Spinal cord (tissue), 9 donors: ENCODE measurements at regions not wholly inside any gene's neighbourhood (a gene's known extent, or its start where the extent isn't known, plus 50 kb on each side); places are given as distances from the start of the nearest gene placed in this dataset.
"Not testable (repeated sequence)": the region's sequence is repeated elsewhere in the genome, so short reads cannot be mapped to it uniquely, and the experiment has no call there.

Source experiments
- DNase-seq, 6 donors: peaks; one replicate each; pipeline versions ENCODE4 v3.0.0 to v3.0.0-alpha.2; 2013 to 2015; ENCODE audit warnings: low spot score in 6 of 6, low read depth in 4 of 6
- H3K27ac ChIP-seq: one replicate; pipeline ENCODE4 v1.5.1; 2013; ENCODE audit warnings: low read depth, low read length, control low read depth
- H3K27me3 ChIP-seq: one replicate; pipeline ENCODE4 v1.6.1; 2013; ENCODE audit warnings: low read length; ENCODE audit not compliant: control insufficient read depth, insufficient read depth
- H3K36me3 ChIP-seq: one replicate; pipeline ENCODE4 v1.6.1; 2013; ENCODE audit warnings: low read length; ENCODE audit not compliant: control insufficient read depth, insufficient read depth
- H3K4me1 ChIP-seq: one replicate; pipeline ENCODE4 v1.6.1; 2013; ENCODE audit warnings: low read length; ENCODE audit not compliant: control insufficient read depth, insufficient read depth
- H3K4me3 ChIP-seq: one replicate; pipeline ENCODE4 v1.5.1; 2013; ENCODE audit warnings: low read depth, low read length, control low read depth
- H3K9me3 ChIP-seq: one replicate; pipeline ENCODE4 v1.6.1; 2013; ENCODE audit warnings: low read length; ENCODE audit not compliant: control insufficient read depth, insufficient read depth
- WGBS: methylation state at CpG from one replicate; pipeline ENCODE4 v1.1.5; 2013; ENCODE audit warnings: missing lambda C conversion rate; ENCODE audit not compliant: insufficient coverage; 5-methylcytosine and 5-hydroxymethylcytosine counted together
- donor health status: healthy.

DNA sequence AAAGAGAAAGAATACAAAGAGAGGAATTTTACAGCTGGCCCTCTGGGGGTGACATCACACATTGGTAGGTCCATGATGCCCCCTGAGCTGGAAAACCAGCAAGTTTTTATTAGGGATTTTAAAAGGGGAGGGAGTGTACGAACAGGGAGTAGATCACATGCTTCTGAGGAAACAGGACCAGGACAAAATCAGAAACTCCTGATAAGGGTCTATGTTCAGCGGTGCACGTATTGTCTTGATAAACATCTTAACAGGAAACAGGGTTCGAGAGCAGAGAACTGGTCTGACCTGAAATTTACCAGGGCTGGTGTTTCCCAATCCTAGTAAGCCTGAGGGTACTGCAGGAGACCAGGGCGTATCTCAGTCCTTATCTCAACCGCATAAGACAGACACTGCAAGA lies 530.6 kb upstream of the ZNF717 start:
- not testable (repeated sequence) for DNase-seq, H3K4me1 ChIP-seq, H3K27ac ChIP-seq, H3K9me3 ChIP-seq, H3K27me3 ChIP-seq, H3K36me3 ChIP-seq, H3K4me3 ChIP-seq
- 94% methylated on average over 4 of the region's 6 CpGs for WGBS

DNA sequence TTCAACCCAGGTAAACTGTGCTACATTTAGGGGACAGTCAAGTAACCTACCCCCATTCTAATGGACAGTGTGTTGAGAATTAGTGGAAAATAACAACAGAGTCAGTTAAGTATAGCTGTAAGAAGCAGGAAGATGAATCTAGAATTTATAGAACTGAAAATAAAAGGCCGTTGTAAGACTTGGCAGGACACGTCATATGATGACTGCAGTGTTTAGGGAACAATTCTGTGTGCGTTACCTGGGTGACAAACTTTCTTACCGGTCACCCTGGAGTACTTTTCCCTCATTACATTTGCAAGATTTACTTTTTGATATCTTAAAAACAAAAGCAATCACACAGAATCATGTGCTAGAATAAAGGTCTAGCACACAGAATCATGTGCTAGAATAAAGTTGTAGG lies 536.3 kb upstream of the ZNF717 start:
- no CpG with 5 or more reads among the region's 4 CpGs for WGBS
- no peaks in the 10 kb centered on the region for H3K36me3 ChIP-seq
- H3K27me3 ChIP-seq, result no peaks in the 10 kb centered on the region
- no peaks in the 10 kb centered on the region for H3K9me3 ChIP-seq
- H3K27ac ChIP-seq, result no peak overlapping the region
- H3K4me3 ChIP-seq, result no peak overlapping the region
- H3K4me1 ChIP-seq, result no peaks in the 10 kb centered on the region
- no peak for DNase-seq

DNA sequence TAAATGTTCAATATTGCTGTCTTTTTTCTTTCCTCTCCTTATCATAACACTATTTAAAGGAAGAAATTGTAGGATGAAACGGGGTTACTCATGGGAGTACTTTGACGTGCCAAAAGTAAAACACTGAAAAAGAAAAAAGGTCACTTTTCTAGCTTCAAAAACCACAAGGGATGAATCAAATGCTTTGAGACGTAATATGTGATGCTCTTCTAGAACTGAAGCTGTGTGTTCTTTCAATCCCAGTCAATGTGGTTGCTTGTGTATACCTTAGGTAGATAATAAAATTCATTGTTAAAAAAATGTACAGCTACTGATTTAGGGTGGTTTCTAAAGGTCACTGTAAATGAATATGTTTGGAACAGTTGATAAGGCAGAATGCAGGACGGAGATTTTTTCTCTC lies 538.8 kb upstream of the ZNF717 start:
- no CpG with 5 or more reads among the region's 4 CpGs for WGBS
- no peak for DNase-seq
- no peak overlapping the region for H3K27ac ChIP-seq
- H3K27me3 ChIP-seq, result no peaks in the 10 kb centered on the region
- H3K4me1 ChIP-seq, result no peaks in the 10 kb centered on the region
- H3K36me3 ChIP-seq, result no peaks in the 10 kb centered on the region
- H3K4me3 ChIP-seq, result no peak overlapping the region
- no peaks in the 10 kb centered on the region for H3K9me3 ChIP-seq

DNA sequence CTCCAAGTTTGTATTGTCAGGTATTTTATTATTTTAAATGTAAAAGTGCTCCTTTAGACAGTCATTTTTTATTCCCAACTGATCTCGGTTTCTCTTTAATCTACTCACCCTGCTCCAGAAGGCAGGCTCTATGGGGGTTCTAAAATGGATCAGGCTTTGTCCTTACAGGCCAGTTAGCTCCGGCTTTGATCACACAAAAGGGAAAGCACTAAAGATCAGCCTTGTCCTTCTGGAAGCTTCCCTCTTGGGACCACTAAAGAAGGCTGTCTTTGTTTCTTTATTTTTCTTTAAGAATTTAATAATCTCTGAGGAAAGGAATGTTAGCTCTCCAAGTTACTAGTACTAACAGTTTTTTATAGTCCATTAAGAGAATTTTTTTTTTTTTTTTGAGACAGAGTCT lies 560.5 kb upstream of the ZNF717 start:
- Histone ChIP-seq H3K4me1 (no peaks in the 10 kb centered on the region), H3K27ac (no peak overlapping the region), H3K9me3 (no peaks in the 10 kb centered on the region), H3K27me3 (no peaks in the 10 kb centered on the region), H3K4me3 (no peak overlapping the region), H3K36me3 (no peaks in the 10 kb centered on the region)
- WGBS, result no CpG with 5 or more reads among the region's 2 CpGs
- no peak for DNase-seq

DNA sequence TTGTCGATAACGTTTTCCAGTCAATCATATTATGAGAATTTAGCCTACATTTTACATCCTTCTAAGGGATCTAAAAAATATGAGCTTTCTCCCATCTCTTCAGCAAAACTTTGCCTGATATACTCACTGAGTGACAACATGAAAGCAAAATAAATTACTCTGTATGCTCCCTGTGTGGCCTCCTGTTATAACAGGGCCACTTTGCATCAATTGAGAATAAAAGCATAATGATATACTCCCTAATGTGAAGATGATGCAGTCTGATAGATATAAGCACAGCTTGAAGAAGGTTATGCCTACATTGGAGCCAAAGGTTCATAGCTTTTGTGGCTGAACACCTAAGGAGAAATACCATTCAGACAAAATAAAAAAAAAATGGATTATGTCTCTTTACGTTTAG lies 561.3 kb upstream of the ZNF717 start:
- WGBS, result 100% methylated on average over 1 of the region's 3 CpGs
- no peaks in the 10 kb centered on the region for H3K9me3 ChIP-seq
- no peaks in the 10 kb centered on the region for H3K36me3 ChIP-seq
- no peak overlapping the region for H3K27ac ChIP-seq
- peak in 1 of 6 donors; percentile 74 for DNase-seq
- no peaks in the 10 kb centered on the region for H3K4me1 ChIP-seq
- no peaks in the 10 kb centered on the region for H3K27me3 ChIP-seq
- no peak overlapping the region for H3K4me3 ChIP-seq

DNA sequence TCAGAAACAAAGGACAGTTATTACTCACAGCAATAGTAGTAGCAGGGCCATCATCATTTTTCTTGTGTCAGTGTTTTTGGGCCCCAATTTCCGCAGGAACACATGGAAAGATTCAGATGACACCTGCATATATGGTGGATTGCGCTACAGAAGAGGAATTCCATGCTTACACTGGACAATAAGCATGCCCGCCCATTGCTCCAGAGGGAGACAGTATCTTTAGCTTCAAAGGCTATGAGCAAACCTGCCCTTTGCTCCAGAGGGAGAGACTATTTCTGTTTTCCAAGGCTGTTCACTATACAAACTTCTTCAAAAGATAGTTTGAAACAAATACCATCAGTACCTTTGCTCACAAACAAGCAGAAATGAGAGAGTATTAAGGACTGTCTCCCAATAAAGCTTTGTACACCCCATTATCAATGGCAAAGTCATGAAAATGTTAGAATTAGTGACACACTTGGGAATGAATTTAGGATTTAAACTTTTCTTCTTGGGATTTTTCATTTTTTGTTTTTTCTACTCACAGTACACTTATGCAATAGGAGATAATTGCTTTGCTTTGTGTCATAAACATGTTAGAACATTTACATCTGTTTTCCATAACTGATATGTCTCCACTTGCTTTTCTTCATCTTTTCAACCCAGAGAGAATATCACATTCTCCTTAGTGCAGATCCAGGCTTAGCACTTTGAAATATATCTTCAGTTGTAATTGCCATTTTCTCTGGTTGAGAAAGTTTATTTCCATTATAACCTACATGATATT lies 564.5 kb upstream of the ZNF717 start:
- no peaks in the 10 kb centered on the region for H3K36me3 ChIP-seq
- H3K27ac ChIP-seq, result no peak overlapping the region
- WGBS, result 88% methylated on average over 3 of the region's 3 CpGs
- no peaks in the 10 kb centered on the region for H3K4me1 ChIP-seq
- H3K4me3 ChIP-seq, result no peak overlapping the region
- no peaks in the 10 kb centered on the region for H3K27me3 ChIP-seq
- H3K9me3 ChIP-seq, result no peaks in the 10 kb centered on the region
- DNase-seq, result no peak

DNA sequence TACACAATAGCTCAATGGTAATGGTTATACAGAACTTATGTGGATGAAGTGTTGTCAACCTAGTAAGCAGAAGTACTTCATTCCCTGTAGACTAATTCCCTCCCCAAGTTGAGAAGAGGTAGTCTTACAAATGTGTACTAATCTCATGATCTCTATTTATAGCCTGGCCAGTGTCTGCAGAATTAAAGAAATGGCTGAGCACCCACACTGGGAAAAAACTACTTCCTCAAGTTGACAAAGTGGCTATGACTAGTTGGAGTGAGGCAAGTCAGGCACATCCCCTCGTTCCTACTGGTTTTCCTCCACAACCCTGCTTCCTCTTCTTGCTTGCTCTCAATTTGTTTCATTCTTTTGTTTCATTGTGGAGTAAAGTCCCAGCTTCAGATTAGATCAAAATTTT lies 566.7 kb upstream of the ZNF717 start:
- Histone ChIP-seq H3K27ac (no peak overlapping the region), H3K36me3 (no peaks in the 10 kb centered on the region), H3K9me3 (no peaks in the 10 kb centered on the region), H3K4me1 (no peaks in the 10 kb centered on the region), H3K27me3 (no peaks in the 10 kb centered on the region), H3K4me3 (no peak overlapping the region)
- no CpG with 5 or more reads among the region's 1 CpG for WGBS
- DNase-seq, result no peak

DNA sequence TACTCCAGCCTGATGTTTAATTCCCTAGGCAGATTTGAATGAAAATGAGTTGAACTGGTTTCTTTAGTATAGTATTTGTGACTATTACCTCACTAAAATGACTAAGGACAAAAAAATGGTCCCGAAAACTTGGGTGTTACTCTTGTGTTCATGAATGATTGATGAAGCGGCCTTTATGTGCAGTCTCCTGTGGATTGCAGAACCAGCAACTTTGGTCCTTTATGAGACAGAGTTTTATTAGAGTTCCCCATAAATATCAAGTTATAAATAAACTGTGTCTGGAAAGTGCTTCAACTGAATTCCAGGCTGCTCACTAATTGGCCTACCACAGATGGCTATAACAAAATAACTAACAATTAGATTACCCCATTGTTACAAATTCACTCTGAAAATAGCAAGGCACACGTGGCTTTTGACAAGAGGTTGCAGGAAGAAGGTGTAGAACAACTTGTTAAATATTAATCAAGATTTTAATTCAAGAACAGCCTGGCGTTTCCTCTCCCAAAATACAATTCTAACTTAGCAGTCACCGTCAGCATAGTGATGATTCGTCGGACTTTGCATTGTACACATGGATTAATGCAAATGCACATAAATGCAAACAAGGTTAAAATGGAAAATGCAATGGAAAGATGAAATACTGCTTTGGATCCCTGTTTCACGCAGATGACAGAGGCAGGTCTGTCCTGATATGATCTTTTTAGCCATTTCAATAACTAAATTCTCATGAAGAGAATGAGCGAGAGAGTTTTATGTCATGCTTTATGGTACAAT lies 567.3 kb upstream of the ZNF717 start:
- Histone ChIP-seq H3K4me1 (no peaks in the 10 kb centered on the region), H3K27me3 (no peaks in the 10 kb centered on the region)
- WGBS, result no CpG with 5 or more reads among the region's 9 CpGs

DNA sequence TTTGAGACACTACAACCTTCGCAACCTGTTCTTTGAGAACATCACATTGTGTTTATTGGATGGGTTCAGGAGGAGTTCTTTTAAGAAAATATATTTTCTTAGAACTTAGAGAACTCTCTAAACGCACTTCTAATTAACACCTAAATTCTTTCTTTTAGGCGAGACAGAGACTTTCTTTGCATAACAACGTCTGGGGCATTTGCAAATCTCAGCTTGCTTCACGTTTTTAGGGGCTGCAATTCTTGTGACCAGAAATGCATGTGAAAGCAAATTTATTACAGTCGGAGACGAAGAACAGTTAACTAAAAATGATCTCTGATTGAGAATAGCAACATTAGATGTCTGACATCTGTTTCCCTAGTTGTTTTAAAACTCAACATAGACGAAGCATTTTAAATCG lies 568.3 kb upstream of the ZNF717 start:
- no peaks in the 10 kb centered on the region for H3K4me1 ChIP-seq
- no peaks in the 10 kb centered on the region for H3K9me3 ChIP-seq
- H3K4me3 ChIP-seq, result no peak overlapping the region
- DNase-seq, result no peak
- no peak overlapping the region for H3K27ac ChIP-seq
- no peaks in the 10 kb centered on the region for H3K27me3 ChIP-seq
- H3K36me3 ChIP-seq, result no peaks in the 10 kb centered on the region
- 45% methylated on average over 3 of the region's 9 CpGs for WGBS

More for the DNA sequence above, 567.3 kb upstream of the ZNF717 start:
- no peak for DNase-seq
- H3K9me3 ChIP-seq, result no peaks in the 10 kb centered on the region
- H3K27ac ChIP-seq, result no peak overlapping the region
- H3K4me3 ChIP-seq, result no peak overlapping the region
- H3K36me3 ChIP-seq, result no peaks in the 10 kb centered on the region

DNA sequence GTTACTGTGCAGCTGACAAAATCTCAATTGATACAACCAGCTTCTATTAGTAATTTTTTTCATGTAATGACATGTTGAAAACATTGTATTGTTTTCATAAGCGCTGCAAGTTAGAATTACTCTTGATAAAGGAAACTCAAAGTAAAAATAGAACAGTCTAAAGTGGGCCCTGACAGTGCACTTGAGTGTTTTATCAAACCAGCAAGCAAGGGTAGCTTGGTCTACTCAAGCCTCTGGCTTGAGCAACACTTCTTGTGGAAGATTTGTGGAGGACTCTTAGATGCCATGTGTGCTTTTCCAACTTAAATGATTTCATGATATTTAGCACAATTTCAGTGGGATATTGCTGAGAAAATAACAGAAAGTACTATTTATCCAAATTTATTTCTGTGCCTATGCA lies 575.7 kb upstream of the ZNF717 start:
- no peak overlapping the region for H3K4me3 ChIP-seq
- H3K27me3 ChIP-seq, result no peaks in the 10 kb centered on the region
- WGBS, result no CpG with 5 or more reads among the region's 1 CpG
- no peaks in the 10 kb centered on the region for H3K9me3 ChIP-seq
- no peak overlapping the region for H3K27ac ChIP-seq
- DNase-seq, result no peak
- no peaks in the 10 kb centered on the region for H3K4me1 ChIP-seq
- H3K36me3 ChIP-seq, result no peaks in the 10 kb centered on the region
